Esophagus muscularis mucosa (tissue), 3 donors: ENCODE measurements at regions not wholly inside any gene's neighbourhood (a gene's known extent, or its start where the extent isn't known, plus 50 kb on each side); places are given as distances from the start of the nearest gene placed in this dataset.

Experiments used
- POLR2A ChIP-seq: fragments of 450-650 bp; IDR thresholded peaks from one replicate; pipeline ENCODE4 v1.6.1; 2017; ENCODE audit warnings: antibody characterized with exemption, moderate library complexity, mild to moderate bottlenecking, low read depth
- TF ChIP-seq, protein P1 (sequence below), 3 experiments: fragments of 200-600 bp in 2 of 3; fragments of 450-650 bp in 1 of 3; sonication (generic) in 2 of 3; IDR thresholded peaks; one replicate each; pipeline ENCODE4 v1.5.1; 2017 to 2019; ENCODE audit warnings: antibody characterized with exemption in 3 of 3, mild to moderate bottlenecking in 2 of 3, moderate library complexity in 1 of 3

DNA sequence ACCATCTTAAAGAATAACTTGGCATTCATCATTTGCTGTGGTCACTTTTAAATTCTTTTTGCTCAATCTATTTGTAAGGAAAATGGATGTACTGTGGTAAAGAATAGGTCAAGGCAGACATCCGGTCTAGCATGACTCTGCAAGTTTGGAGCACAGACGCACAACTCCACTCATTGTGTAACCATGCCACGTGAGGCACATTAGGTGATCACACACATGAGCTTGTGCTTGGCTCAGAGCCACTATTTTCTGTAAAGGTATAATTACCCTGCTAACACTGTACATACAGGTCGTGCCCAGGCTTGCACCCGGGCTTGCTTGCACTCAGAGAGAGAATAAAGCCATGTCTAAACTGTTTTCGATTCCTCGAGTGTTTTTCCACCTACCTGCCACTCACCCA lies 1289.1 kb upstream of the ADGRB3 start:
- TF ChIP-seq, protein P1, sequence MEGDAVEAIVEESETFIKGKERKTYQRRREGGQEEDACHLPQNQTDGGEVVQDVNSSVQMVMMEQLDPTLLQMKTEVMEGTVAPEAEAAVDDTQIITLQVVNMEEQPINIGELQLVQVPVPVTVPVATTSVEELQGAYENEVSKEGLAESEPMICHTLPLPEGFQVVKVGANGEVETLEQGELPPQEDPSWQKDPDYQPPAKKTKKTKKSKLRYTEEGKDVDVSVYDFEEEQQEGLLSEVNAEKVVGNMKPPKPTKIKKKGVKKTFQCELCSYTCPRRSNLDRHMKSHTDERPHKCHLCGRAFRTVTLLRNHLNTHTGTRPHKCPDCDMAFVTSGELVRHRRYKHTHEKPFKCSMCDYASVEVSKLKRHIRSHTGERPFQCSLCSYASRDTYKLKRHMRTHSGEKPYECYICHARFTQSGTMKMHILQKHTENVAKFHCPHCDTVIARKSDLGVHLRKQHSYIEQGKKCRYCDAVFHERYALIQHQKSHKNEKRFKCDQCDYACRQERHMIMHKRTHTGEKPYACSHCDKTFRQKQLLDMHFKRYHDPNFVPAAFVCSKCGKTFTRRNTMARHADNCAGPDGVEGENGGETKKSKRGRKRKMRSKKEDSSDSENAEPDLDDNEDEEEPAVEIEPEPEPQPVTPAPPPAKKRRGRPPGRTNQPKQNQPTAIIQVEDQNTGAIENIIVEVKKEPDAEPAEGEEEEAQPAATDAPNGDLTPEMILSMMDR (IDR thresholded peaks at IDR 0.05) = no peak
- no peak for TF ChIP-seq POLR2A
